Nephron progenitor cell (in vitro differentiated cells): ENCODE measurements at regions not wholly inside any gene's neighbourhood (a gene's known extent, or its start where the extent isn't known, plus 50 kb on each side); places are given as distances from the start of the nearest gene placed in this dataset.

Source experiments
- DNase-seq: peaks from one replicate; pipeline ENCODE4 v3.0.0; 2021
- H3K27ac Mint-ChIP-seq: 2 replicates; pipeline ENCODE4 v1.8.0; 2021; ENCODE audit warnings: mild to moderate bottlenecking, moderate library complexity, mixed read lengths
- H3K27me3 Mint-ChIP-seq: 2 replicates; pipeline ENCODE4 v1.8.0; 2021; ENCODE audit warnings: mild to moderate bottlenecking, low read depth, mixed read lengths; ENCODE audit not compliant: poor library complexity
- H3K36me3 Mint-ChIP-seq: 2 replicates; pipeline ENCODE4 v1.8.0; 2021; ENCODE audit warnings: low read depth, mixed read lengths
- H3K4me1 Mint-ChIP-seq: 2 replicates; pipeline ENCODE4 v1.8.0; 2021; ENCODE audit warnings: mixed read lengths
- H3K4me3 Mint-ChIP-seq: 2 replicates; pipeline ENCODE4 v1.8.0; 2021; ENCODE audit warnings: mild to moderate bottlenecking, moderate library complexity, mixed read lengths
- H3K9me3 Mint-ChIP-seq: 2 replicates; pipeline ENCODE4 v1.8.0; 2021; ENCODE audit warnings: mild to moderate bottlenecking, moderate library complexity, mixed read lengths
- TF ChIP-seq, protein P1 (sequence below): fragments of 200-600 bp; sonication (generic); IDR thresholded peaks from 2 replicates; pipeline ENCODE4 v1.5.0; 2021; ENCODE audit warnings: antibody characterized with exemption

DNA sequence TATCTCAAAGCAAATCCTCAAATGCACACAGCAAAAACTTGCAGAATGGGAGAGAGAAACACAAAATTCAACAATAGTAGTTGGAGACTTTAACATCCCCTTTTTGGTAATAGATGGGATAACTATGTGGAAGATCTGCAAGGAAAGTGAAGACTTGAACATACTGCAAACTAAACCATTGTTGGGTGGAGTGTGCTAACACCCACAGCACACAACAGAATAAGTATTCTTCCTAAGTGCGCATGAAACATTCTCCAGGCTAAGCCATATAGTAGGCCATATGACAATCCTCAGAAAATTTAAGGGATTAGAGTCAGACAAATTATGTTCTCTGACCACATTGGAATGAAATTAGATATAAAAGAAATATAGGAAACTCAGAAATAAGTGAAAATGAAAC lies 230.6 kb downstream of the FBXO15 start:
- Mint-ChIP-seq H3K36me3 (no peaks in the 10 kb centered on the region), H3K27me3 (peaks cover 11% of the 10 kb centered on the region), H3K4me3 (no peak overlapping the region), H3K4me1 (no peaks in the 10 kb centered on the region), H3K27ac (no peak overlapping the region), H3K9me3 (no peaks in the 10 kb centered on the region)
- no peak for DNase-seq
- TF ChIP-seq, protein P1, sequence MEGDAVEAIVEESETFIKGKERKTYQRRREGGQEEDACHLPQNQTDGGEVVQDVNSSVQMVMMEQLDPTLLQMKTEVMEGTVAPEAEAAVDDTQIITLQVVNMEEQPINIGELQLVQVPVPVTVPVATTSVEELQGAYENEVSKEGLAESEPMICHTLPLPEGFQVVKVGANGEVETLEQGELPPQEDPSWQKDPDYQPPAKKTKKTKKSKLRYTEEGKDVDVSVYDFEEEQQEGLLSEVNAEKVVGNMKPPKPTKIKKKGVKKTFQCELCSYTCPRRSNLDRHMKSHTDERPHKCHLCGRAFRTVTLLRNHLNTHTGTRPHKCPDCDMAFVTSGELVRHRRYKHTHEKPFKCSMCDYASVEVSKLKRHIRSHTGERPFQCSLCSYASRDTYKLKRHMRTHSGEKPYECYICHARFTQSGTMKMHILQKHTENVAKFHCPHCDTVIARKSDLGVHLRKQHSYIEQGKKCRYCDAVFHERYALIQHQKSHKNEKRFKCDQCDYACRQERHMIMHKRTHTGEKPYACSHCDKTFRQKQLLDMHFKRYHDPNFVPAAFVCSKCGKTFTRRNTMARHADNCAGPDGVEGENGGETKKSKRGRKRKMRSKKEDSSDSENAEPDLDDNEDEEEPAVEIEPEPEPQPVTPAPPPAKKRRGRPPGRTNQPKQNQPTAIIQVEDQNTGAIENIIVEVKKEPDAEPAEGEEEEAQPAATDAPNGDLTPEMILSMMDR = no peak

DNA sequence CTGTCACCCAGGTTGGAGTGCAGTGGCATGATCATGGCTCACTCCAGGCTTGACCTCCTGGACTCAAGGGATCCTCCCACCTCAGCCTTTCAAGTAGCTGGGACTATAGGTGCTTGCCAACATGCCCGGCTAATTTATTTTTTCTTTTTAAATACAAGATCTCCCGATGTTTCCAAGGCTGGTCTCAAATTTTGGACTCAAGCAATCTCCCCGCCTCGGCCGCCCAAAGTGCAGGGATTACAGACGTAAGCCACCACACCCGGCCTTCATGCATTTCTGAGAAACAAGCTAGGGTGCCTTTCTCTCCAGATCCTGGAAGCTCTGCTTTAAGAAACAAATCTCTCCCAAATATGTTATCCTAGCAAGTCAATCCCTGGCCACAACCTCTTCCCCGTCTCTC lies 234.1 kb downstream of the FBXO15 start:
- TF ChIP-seq, protein P1 = no peak
- Mint-ChIP-seq H3K27me3 (peaks cover 5% of the 10 kb centered on the region), H3K36me3 (no peaks in the 10 kb centered on the region), H3K9me3 (no peaks in the 10 kb centered on the region), H3K27ac (no peak overlapping the region), H3K4me3 (no peak overlapping the region), H3K4me1 (no peaks in the 10 kb centered on the region)
- no peak for DNase-seq

DNA sequence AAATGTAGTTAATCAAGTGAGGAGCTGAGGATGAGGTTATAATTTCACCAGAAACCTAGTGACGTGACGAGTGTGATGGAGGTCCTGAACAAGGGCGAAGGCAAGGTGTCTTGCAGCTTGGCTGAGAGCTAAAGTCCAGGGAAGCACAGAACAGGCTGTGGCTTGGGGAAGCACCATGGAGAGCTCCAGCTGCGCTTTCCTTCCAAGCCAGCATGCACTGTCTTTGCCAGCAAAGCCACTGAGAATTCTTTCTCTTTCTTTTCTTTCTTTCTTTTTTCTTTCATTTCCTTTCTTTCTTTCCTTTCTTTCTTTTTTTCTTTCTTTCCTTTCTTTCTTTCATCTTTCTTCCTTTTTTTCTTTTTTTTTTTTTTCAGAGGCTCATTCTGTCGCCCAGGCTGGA lies 239.3 kb downstream of the FBXO15 start:
- TF ChIP-seq, protein P1 = no peak
- H3K36me3 Mint-ChIP-seq = no peaks in the 10 kb centered on the region
- H3K27ac Mint-ChIP-seq = no peak overlapping the region
- no peak overlapping the region for H3K4me3 Mint-ChIP-seq
- H3K4me1 Mint-ChIP-seq = no peaks in the 10 kb centered on the region
- H3K27me3 Mint-ChIP-seq = peaks cover 5% of the 10 kb centered on the region
- peak; percentile 72 for DNase-seq
- H3K9me3 Mint-ChIP-seq = no peaks in the 10 kb centered on the region

DNA sequence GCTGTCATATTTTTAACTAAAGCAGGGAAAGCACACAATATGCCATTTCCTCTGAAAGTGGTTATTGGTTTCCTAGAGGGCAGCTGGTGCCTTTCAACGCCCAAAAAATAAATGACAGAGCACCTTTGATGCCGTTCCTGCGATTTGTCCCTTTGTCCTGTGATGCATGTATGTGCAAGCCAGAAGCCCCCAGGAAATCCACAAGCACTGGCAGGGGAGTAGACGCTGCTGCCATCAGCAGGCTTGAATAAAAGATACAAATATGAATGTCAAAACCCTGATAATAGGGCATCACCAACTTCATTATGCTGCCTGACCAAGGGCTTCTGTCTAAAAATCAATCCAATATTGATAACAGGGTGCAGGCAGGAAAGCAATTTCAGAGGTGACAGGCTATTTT lies 246.1 kb downstream of the FBXO15 start:
- Mint-ChIP-seq H3K4me1 (no peaks in the 10 kb centered on the region), H3K36me3 (no peaks in the 10 kb centered on the region), H3K4me3 (no peak overlapping the region), H3K9me3 (no peaks in the 10 kb centered on the region), H3K27ac (no peak overlapping the region), H3K27me3 (peaks cover 18% of the 10 kb centered on the region)
- DNase-seq = no peak
- TF ChIP-seq, protein P1 = no peak

DNA sequence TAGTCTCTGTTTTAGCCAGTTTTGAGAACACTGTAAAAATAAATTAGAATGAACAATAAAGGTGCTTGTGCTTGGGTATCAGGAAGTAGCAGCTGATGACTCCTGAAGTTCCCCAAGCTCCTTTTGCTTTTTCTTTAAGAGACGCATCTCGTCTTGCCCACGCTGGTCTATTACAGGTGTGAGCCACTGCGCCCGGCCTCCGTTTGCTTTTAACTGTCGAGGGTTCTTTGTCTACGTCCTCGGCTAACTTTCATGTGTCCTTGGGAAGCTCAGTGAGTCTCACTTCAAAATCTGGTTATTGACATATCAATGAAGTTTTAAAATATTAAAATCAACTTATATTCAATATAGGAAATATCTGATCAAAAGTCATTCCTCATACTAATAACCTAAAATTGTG lies 246.5 kb downstream of the FBXO15 start:
- TF ChIP-seq, protein P1 = no peak
- H3K27me3 Mint-ChIP-seq = peaks cover 18% of the 10 kb centered on the region

DNA sequence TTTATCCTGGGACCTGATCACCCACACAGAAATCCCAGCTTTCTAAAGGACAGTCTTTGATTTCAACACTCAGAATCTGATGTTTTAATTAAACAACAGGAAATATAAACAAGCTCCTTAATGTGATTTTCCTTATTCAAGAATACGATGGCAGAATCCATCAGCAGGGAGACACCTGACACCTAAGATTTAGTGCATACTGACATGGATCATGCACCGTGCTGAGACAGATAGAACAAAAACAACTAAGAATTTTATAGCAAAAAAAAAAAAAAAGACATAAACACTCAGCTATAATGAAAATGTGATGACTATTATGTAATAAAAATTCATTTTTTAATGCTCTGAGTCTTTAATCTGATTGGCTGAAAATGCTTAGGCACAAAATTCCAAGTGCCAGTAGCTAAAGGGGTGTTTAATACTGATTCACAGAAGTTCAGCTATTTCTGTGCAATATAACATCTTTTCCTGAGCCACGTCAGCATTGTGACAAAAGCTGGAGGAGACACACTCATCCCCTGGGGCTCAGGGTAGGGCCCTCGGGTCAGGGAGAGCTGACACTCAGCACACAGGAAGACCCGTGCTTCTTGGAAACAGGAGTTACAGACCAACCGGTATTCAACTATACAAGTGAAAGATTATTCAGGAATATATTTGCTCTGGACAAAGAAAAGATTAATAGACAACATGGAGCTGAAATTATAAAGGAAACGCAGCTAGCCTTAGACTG lies 247.4 kb downstream of the FBXO15 start:
- H3K9me3 Mint-ChIP-seq = no peaks in the 10 kb centered on the region
- DNase-seq = no peak
- H3K27ac Mint-ChIP-seq = no peak overlapping the region
- H3K36me3 Mint-ChIP-seq = no peaks in the 10 kb centered on the region
- H3K27me3 Mint-ChIP-seq = peaks cover 18% of the 10 kb centered on the region
- TF ChIP-seq, protein P1 = no peak
- H3K4me3 Mint-ChIP-seq = no peak overlapping the region
- H3K4me1 Mint-ChIP-seq = peaks cover 6% of the 10 kb centered on the region

More for the DNA sequence above, 246.5 kb downstream of the FBXO15 start:
- Mint-ChIP-seq H3K36me3 (no peaks in the 10 kb centered on the region), H3K9me3 (no peaks in the 10 kb centered on the region), H3K4me1 (no peaks in the 10 kb centered on the region), H3K4me3 (no peak overlapping the region), H3K27ac (no peak overlapping the region)
- no peak for DNase-seq
